Osteoblast (primary cell): ENCODE measurements at regions not wholly inside any gene's neighbourhood (a gene's known extent, or its start where the extent isn't known, plus 50 kb on each side); places are given as distances from the start of the nearest gene placed in this dataset.

ENCODE experiments used
- DNase-seq: peaks from one replicate; pipeline ENCODE4 v3.0.0; 2011; ENCODE audit warnings: low spot score, mixed read lengths; ENCODE audit not compliant: insufficient read length; ENCODE audit errors: missing footprints
- H2AFZ ChIP-seq: 2 replicates; pipeline ENCODE4 v1.6.0; 2011; ENCODE audit warnings: mild to moderate bottlenecking, low read length
- H3K27ac ChIP-seq: 2 replicates; pipeline ENCODE4 v1.5.1; 2011; ENCODE audit warnings: mild to moderate bottlenecking, low read depth, low read length, moderate library complexity
- H3K27me3 ChIP-seq: 2 replicates; pipeline ENCODE4 v1.6.0; 2012; ENCODE audit warnings: mild to moderate bottlenecking, control low read depth, inconsistent platforms, low read length, moderate library complexity; ENCODE audit not compliant: insufficient read depth
- H3K36me3 ChIP-seq: 2 replicates; pipeline ENCODE4 v1.5.1; 2011; ENCODE audit warnings: mild to moderate bottlenecking, low read length, control low read depth, moderate library complexity; ENCODE audit not compliant: insufficient read depth
- H3K4me1 ChIP-seq: 2 replicates; pipeline ENCODE4 v1.5.1; 2011; ENCODE audit warnings: mild to moderate bottlenecking, low read length, control low read depth, moderate library complexity; ENCODE audit not compliant: insufficient read depth
- H3K4me2 ChIP-seq: 2 replicates; pipeline ENCODE4 v1.6.0; 2011; ENCODE audit warnings: mild to moderate bottlenecking, low read length; ENCODE audit not compliant: insufficient read depth
- H3K4me3 ChIP-seq: fragments of 200-600 bp; sonication (generic); 3 replicates; pipeline ENCODE4 v1.5.1; 2012; ENCODE audit warnings: mild to moderate bottlenecking, low read length, inconsistent platforms; ENCODE audit not compliant: insufficient read depth
- H3K79me2 ChIP-seq: 2 replicates; pipeline ENCODE4 v1.6.0; 2012; ENCODE audit warnings: mild to moderate bottlenecking, low read length, control low read depth, inconsistent platforms; ENCODE audit not compliant: insufficient read depth
- H3K9me3 ChIP-seq: 2 replicates; pipeline ENCODE4 v1.5.1; 2011; ENCODE audit warnings: low read depth, low read length, control low read depth
- H4K20me1 ChIP-seq: 2 replicates; pipeline ENCODE4 v1.6.0; 2012; ENCODE audit warnings: mild to moderate bottlenecking, low read length, control low read depth; ENCODE audit not compliant: insufficient read depth
- TF ChIP-seq, protein P1 (sequence below): IDR thresholded peaks from 2 replicates; pipeline ENCODE4 v1.5.1; 2011; ENCODE audit warnings: mild to moderate bottlenecking, low read depth, low read length, moderate library complexity; ENCODE audit errors: extremely low read depth

DNA sequence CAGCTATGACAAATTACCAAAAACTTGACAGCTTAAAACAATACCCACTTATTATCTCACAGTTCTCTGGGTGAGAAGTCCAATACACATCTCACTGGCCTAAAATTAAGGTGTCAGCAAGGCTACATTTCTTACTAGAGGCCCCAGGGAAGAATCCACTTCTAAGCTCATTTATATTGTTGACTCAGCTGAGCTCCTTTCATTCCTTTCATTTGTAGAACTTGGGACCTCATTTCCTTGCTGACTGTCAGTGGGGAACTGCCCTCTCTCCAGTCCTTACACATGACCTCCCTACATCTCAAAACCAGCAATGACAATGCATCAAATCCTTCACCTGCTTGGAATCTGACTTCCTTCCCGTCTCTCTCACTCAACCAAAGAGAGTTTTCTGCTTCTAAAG lies 240.3 kb downstream of the IPMK start:
- Histone ChIP-seq H3K79me2 (no peaks in the 10 kb centered on the region), H3K9me3 (no peaks in the 10 kb centered on the region), H3K4me3 (no peak overlapping the region), H2AFZ (no peak overlapping the region), H3K27ac (no peak overlapping the region), H3K4me2 (no peak overlapping the region), H4K20me1 (no peaks in the 10 kb centered on the region), H3K4me1 (peaks cover 45% of the 10 kb centered on the region), H3K36me3 (no peaks in the 10 kb centered on the region), H3K27me3 (no peaks in the 10 kb centered on the region)
- TF ChIP-seq, protein P1, sequence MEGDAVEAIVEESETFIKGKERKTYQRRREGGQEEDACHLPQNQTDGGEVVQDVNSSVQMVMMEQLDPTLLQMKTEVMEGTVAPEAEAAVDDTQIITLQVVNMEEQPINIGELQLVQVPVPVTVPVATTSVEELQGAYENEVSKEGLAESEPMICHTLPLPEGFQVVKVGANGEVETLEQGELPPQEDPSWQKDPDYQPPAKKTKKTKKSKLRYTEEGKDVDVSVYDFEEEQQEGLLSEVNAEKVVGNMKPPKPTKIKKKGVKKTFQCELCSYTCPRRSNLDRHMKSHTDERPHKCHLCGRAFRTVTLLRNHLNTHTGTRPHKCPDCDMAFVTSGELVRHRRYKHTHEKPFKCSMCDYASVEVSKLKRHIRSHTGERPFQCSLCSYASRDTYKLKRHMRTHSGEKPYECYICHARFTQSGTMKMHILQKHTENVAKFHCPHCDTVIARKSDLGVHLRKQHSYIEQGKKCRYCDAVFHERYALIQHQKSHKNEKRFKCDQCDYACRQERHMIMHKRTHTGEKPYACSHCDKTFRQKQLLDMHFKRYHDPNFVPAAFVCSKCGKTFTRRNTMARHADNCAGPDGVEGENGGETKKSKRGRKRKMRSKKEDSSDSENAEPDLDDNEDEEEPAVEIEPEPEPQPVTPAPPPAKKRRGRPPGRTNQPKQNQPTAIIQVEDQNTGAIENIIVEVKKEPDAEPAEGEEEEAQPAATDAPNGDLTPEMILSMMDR, result no peak
- DNase-seq, result peak; percentile 36

DNA sequence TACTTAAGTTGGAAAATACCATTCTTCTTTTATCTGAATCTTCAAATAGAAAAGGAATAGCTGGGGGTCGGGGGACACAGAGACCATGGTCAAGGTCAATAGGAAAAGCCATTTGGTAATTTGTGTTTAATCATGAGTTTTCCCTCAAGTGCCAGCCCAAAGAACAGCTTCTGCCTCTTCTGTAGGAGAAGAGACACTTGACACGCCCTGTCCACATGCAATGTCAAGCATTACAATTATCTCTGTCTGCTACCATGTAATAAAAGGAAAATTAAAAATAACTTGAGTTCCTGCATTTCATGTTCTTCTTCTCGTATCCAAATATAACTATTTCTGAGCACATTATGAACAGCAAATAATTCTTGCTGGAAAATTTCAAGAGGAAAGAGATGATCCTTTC lies 241.7 kb downstream of the IPMK start:
- no peak overlapping the region for H3K4me2 ChIP-seq
- no peak overlapping the region for H3K27ac ChIP-seq
- H2AFZ ChIP-seq, result no peak overlapping the region
- H3K27me3 ChIP-seq, result no peaks in the 10 kb centered on the region
- no peak overlapping the region for H3K4me3 ChIP-seq
- no peaks in the 10 kb centered on the region for H3K9me3 ChIP-seq
- TF ChIP-seq, protein P1, result no peak
- H3K4me1 ChIP-seq, result peaks cover 45% of the 10 kb centered on the region
- no peaks in the 10 kb centered on the region for H4K20me1 ChIP-seq
- no peaks in the 10 kb centered on the region for H3K36me3 ChIP-seq
- no peaks in the 10 kb centered on the region for H3K79me2 ChIP-seq
- no peak for DNase-seq

DNA sequence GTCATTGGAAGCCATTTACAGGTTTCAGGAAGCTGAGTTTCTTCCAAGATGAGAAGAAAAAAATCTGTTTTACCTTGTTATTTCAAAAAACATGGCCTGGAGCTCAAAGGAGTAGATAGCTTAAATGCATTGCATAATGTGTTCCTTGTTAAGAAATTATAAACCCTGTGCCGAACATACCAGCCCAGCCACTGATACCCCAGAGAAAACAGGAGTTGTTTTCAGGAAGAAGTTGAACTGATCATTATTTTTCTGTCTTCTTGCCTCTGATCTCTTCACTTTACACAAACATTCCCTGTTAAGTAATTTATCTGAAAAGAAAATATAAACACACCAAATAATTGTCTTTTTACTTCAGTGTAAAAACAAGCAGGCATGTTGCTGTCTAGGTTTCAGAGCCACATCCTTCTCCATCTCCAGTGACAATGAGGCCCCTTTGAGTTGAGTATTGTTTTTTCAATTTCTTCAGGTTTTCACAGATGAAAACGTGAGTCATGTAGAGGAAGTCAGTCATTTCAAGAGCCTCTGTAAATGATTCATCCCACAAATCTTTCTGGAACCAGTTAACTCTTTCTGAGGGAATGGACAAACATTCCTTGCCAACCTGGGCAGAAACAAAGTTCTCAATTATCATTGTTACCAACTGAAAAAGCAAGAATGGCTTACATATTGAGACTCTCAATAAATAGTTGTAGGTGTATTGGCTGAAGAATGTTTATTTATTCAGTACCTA lies 244.2 kb downstream of the IPMK start:
- Histone ChIP-seq H3K4me2 (peak overlapping the region; percentile 62), H4K20me1 (no peaks in the 10 kb centered on the region), H3K36me3 (no peaks in the 10 kb centered on the region), H3K4me1 (peaks cover 37% of the 10 kb centered on the region), H3K27ac (peak overlapping the region; percentile 83), H3K27me3 (no peaks in the 10 kb centered on the region), H3K79me2 (no peaks in the 10 kb centered on the region), H3K9me3 (no peaks in the 10 kb centered on the region), H3K4me3 (no peak overlapping the region), H2AFZ (peak overlapping the region; percentile 43)
- DNase-seq, result peak; percentile 43
- TF ChIP-seq, protein P1, result no peak

DNA sequence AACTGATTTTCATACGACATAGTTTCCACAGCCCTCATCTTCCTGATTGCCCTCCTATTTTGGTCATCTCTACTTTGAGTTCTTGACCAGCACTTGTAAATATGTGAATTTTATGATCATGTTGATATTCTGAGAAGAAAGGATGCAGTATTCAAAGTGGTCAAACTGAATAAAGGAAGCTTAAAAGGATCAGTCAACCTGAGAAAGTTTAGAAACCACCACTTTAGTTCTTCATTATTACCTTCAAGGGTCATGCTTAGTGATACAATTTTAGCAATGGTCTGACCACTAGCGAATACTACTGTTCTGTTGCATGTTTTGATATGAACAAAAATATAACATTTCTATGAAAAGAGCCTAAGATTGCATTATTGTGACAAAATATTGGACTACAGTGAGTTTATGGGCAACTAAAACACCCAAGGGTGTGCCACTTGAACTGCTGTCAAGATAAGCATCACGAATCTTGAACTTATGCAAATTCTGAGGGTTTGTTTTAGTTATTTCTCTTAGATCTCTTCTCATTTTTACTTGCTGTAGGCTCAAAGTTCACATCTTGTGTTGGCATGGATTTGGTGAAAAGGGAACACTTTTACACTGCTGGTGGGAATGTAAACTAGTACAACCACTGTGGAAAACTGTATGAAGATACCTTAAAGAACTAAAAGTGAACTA lies 247.7 kb downstream of the IPMK start:
- Histone ChIP-seq H3K9me3 (no peaks in the 10 kb centered on the region), H3K4me1 (peaks cover 35% of the 10 kb centered on the region), H3K27me3 (no peaks in the 10 kb centered on the region), H3K4me2 (no peak overlapping the region), H4K20me1 (no peaks in the 10 kb centered on the region), H3K27ac (no peak overlapping the region), H3K4me3 (no peak overlapping the region), H3K79me2 (no peaks in the 10 kb centered on the region), H3K36me3 (no peaks in the 10 kb centered on the region), H2AFZ (no peak overlapping the region)
- no peak for DNase-seq
- TF ChIP-seq, protein P1, result no peak
